ENCODE measurements at regions not wholly inside any gene's neighbourhood (a gene's known extent, or its start where the extent isn't known, plus 50 kb on each side); places are given as distances from the start of the nearest gene placed in this dataset.

GRCh38 chr21:27582948-27583430 is 616.1 kb upstream of the ADAMTS5 start:
- CTCF ChIA-PET: interaction anchor here (1.1 to 1.6 kb wide), 4 partner anchors 9 to 16 kb away, joined by 3 to 5 read pairs (median 4); no protein-coding TSS in a partner anchor

GRCh38 chr21:27582246-27582947 is 615.5 kb upstream of the ADAMTS5 start:
- DNase-seq (ENCODE audit: extremely low spot score): no peak
- POLR2A ChIA-PET: no interaction called here
- TF ChIP-seq CTCF (IDR thresholded peaks at IDR 0.05; ENCODE audit: control extremely low read depth, extremely low read depth, low read depth, missing control alignments): no peak

More at GRCh38 chr21:27582948-27583430, 616.1 kb upstream of the ADAMTS5 start:
- no peak for TF ChIP-seq CTCF (IDR thresholded peaks at IDR 0.05; ENCODE audit: control extremely low read depth, extremely low read depth, low read depth, missing control alignments)
- DNase-seq (ENCODE audit: extremely low spot score): no peak
- POLR2A ChIA-PET: no interaction called here

GRCh38 chr21:27581168-27581567 is 614.3 kb upstream of the ADAMTS5 start:
- POLR2A ChIA-PET: no interaction called here
- no peak for DNase-seq (ENCODE audit: extremely low spot score)
- CTCF ChIA-PET: no interaction called here
- TF ChIP-seq CTCF (IDR thresholded peaks at IDR 0.05; ENCODE audit: control extremely low read depth, extremely low read depth, low read depth, missing control alignments): no peak

More at GRCh38 chr21:27582246-27582947, 615.5 kb upstream of the ADAMTS5 start:
- CTCF ChIA-PET: interaction anchor here (1.1 kb wide), 1 partner anchor 9 kb away, joined by 4 read pairs; no protein-coding TSS in a partner anchor

GRCh38 chr21:27580276-27580675 is 613.4 kb upstream of the ADAMTS5 start:
- ChIA-PET POLR2A (no interaction called here), CTCF (no interaction called here)
- no peak for TF ChIP-seq CTCF (IDR thresholded peaks at IDR 0.05; ENCODE audit: control extremely low read depth, extremely low read depth, low read depth, missing control alignments)
- DNase-seq (ENCODE audit: extremely low spot score): no peak

- DNase-seq (ENCODE audit: extremely low spot score): no peak
- TF ChIP-seq CTCF (IDR thresholded peaks at IDR 0.05; ENCODE audit: control extremely low read depth, extremely low read depth, low read depth, missing control alignments): no peak
- ChIA-PET POLR2A (no interaction called here), CTCF (interaction anchor here (1.2 kb wide), 1 partner anchor 15 kb away, joined by 3 read pairs; no protein-coding TSS in a partner anchor)
These were observed 611.9 kb upstream of the ADAMTS5 start for GRCh38 chr21:27578741-27579265.

- DNase-seq (ENCODE audit: extremely low spot score): no peak
- POLR2A ChIA-PET: no interaction called here
- no peak for TF ChIP-seq CTCF (IDR thresholded peaks at IDR 0.05; ENCODE audit: control extremely low read depth, extremely low read depth, low read depth, missing control alignments)
- CTCF ChIA-PET: no interaction called here
These were observed 605.8 kb upstream of the ADAMTS5 start for GRCh38 chr21:27572696-27573095.
